GM12878 (cell line): ENCODE measurements at regions not wholly inside any gene's neighbourhood (a gene's known extent, or its start where the extent isn't known, plus 50 kb on each side); places are given as distances from the start of the nearest gene placed in this dataset.

Experiments used
- ATAC-seq: fragments of 200-7000 bp; cut with Tn5 transposase; 3 replicates; pipeline ENCODE4 v1.9.1; 2020; ENCODE audit warnings: mild to moderate bottlenecking, moderate library complexity
- BruUV-seq: library from RNA; stranded (reverse); fragments of 400-500 nt; replicated peaks from 2 replicates; lab custom pipeline; 2021; lab: Mats Ljungman, UMichigan
- CTCF ChIA-PET: fragments of 300-600 bp; sonication (Branson Sonifier 250); formaldehyde crosslinking; extraction: SDS; loops from one replicate; lab custom pipeline; 2021; ENCODE audit warnings: inconsistent platforms; lab: Yijun Ruan, JAX
- POLR2A ChIA-PET: fragments of 350-600 bp; formaldehyde crosslinking; extraction: SDS; loops from one replicate; lab custom pipeline; 2021; ENCODE audit warnings: inconsistent platforms; lab: Charles Lee
- RAD21 ChIA-PET: fragments of 300-600 bp; sonication (Branson Sonifier 250); formaldehyde crosslinking; loops from one replicate; lab custom pipeline; 2023; ENCODE audit warnings: antibody characterized with exemption; ENCODE audit not compliant: unreplicated experiment; lab: Charles Lee
- SMC1A ChIA-PET: fragments of 300-600 bp; sonication (Branson Sonifier 250); formaldehyde crosslinking; loops from one replicate; lab custom pipeline; 2023; ENCODE audit not compliant: unreplicated experiment, uncharacterized antibody; lab: Charles Lee
- DNase-seq: peaks from one replicate; pipeline ENCODE4 v3.0.0-alpha.2; 2011; ENCODE audit warnings: low read depth, low spot score
- FAIRE-seq: peaks from 3 replicates; lab custom pipeline; 2011; peaks lifted over from hg19 to GRCh38; lab: Jason Lieb, UNC
- H2AFZ ChIP-seq: 2 replicates; pipeline ENCODE4 v1.6.0; 2011; ENCODE audit warnings: low read depth, low read length, control low read depth; ENCODE audit not compliant: control insufficient read depth
- H3K27ac ChIP-seq: 2 replicates; pipeline ENCODE4 v1.5.1; 2011; ENCODE audit warnings: control low read depth; ENCODE audit not compliant: control insufficient read depth, insufficient read depth
- H3K27me3 ChIP-seq, 2 experiments: replicated peaks in 1 of 2; 2 replicates each; pipeline versions ENCODE4 v1.6.0 to v1.6.1; 2011; ENCODE audit warnings: low read length in 1 of 2; ENCODE audit not compliant: control insufficient read depth in 2 of 2, insufficient read depth in 2 of 2
- H3K36me3 ChIP-seq, 2 experiments: 2 replicates each; pipeline ENCODE4 v1.5.1; 2011; ENCODE audit warnings: low read length in 1 of 2; ENCODE audit not compliant: control insufficient read depth in 2 of 2, insufficient read depth in 2 of 2
- H3K4me1 ChIP-seq: 2 replicates; pipeline ENCODE4 v1.6.1; 2011; ENCODE audit warnings: mild to moderate bottlenecking, low read length, moderate library complexity, mixed read lengths; ENCODE audit not compliant: control insufficient read depth, insufficient read depth
- H3K4me2 ChIP-seq: 2 replicates; pipeline ENCODE4 v1.6.0; 2011; ENCODE audit warnings: control low read depth; ENCODE audit not compliant: control insufficient read depth, insufficient read depth
- H3K4me3 ChIP-seq: fragments of 200-600 bp; sonication (generic); 2 replicates; pipeline ENCODE4 v1.5.1; 2016
- H3K79me2 ChIP-seq: 2 replicates; pipeline ENCODE4 v1.6.0; 2011; ENCODE audit warnings: low read length; ENCODE audit not compliant: control insufficient read depth, insufficient read depth
- H3K9ac ChIP-seq: 2 replicates; pipeline ENCODE4 v1.8.0; 2011; ENCODE audit warnings: low read length, control low read depth, mixed read lengths; ENCODE audit not compliant: control insufficient read depth, insufficient read depth
- H3K9me3 ChIP-seq: replicated peaks from 3 replicates; pipeline ENCODE4 v1.5.1; 2011; ENCODE audit warnings: mild to moderate bottlenecking, low read length; ENCODE audit not compliant: control insufficient read depth, insufficient read depth
- H4K20me1 ChIP-seq: 2 replicates; pipeline ENCODE4 v1.6.0; 2011; ENCODE audit not compliant: control insufficient read depth, insufficient read depth
- BHLHE40 ChIP-seq, 2 experiments: fragments of 450-650 bp in 1 of 2; IDR thresholded peaks; 2 replicates each; pipeline ENCODE4 v1.6.1; 2011 to 2017; ENCODE audit warnings: low read depth in 2 of 2, borderline replicate concordance in 1 of 2, improper control_type of control experiment in 1 of 2, low read length in 1 of 2, mild to moderate bottlenecking in 1 of 2
- GATAD2B ChIP-seq: fragments of 450-650 bp; conservative IDR thresholded peaks from 2 replicates; pipeline ENCODE4 v1.6.1; 2017; ENCODE audit warnings: low read depth, mild to moderate bottlenecking, moderate library complexity
- HDAC6 ChIP-seq: fragments of 200-600 bp; sonication (generic); IDR thresholded peaks from one replicate; pipeline ENCODE4 v1.8.0; 2017; ENCODE audit warnings: antibody characterized with exemption; ENCODE audit not compliant: unreplicated experiment
- JUNB ChIP-seq: IDR thresholded peaks from 2 replicates; pipeline ENCODE4 v1.6.1; 2016; ENCODE audit warnings: antibody characterized with exemption, mild to moderate bottlenecking
- NFIC ChIP-seq: IDR thresholded peaks from 2 replicates; pipeline ENCODE4 v1.6.1; 2012; ENCODE audit warnings: low read depth, mild to moderate bottlenecking, inconsistent platforms, low read length, moderate library complexity
- NFYA ChIP-seq: IDR thresholded peaks from 2 replicates; pipeline ENCODE4 v1.6.1; 2011; ENCODE audit warnings: low read depth, mild to moderate bottlenecking, low read length, improper control_type of control experiment, borderline replicate concordance
- PAX8 ChIP-seq: fragments of 450-650 bp; IDR thresholded peaks from 2 replicates; pipeline ENCODE4 v1.6.1; 2017; ENCODE audit warnings: mild to moderate bottlenecking, moderate library complexity
- SUPT20H ChIP-seq: IDR thresholded peaks from 2 replicates; pipeline ENCODE4 v1.6.1; 2011; ENCODE audit warnings: low read depth, mild to moderate bottlenecking, low read length, moderate library complexity, borderline replicate concordance; ENCODE audit not compliant: control insufficient read depth
- ZNF217 ChIP-seq: fragments of 450-650 bp; IDR thresholded peaks from 2 replicates; pipeline ENCODE4 v1.6.1; 2017; ENCODE audit warnings: antibody characterized with exemption, mild to moderate bottlenecking
- ZNF274 ChIP-seq: IDR thresholded peaks from one replicate; pipeline ENCODE4 v1.8.0; 2011; ENCODE audit not compliant: insufficient read length, insufficient read depth
- ZZZ3 ChIP-seq: IDR thresholded peaks from 2 replicates; pipeline ENCODE4 v1.6.1; 2011; ENCODE audit warnings: low read depth; ENCODE audit not compliant: control insufficient read depth, insufficient read length
- WGBS: methylation state at CpG from one replicate; pipeline ENCODE4 v1.1.6; 2016; ENCODE audit warnings: low lambda C conversion rate; ENCODE audit not compliant: insufficient replicate concordance, insufficient coverage; ENCODE audit errors: missing lambda C conversion rate; 5-methylcytosine and 5-hydroxymethylcytosine counted together
- in situ Hi-C: fragments of 300-500 bp; cut with MboI; formaldehyde crosslinking; loops from 9 replicates; pipeline ENCODE4 v1.14.3; 2018; ENCODE audit warnings: mixed read lengths
- intact Hi-C: fragments of 100-400 bp; cut with micrococcal nuclease; formaldehyde crosslinking; loops from one replicate; pipeline ENCODE4 v1.14.2; 2022; ENCODE audit not compliant: unreplicated experiment
- TF ChIP-seq, protein P1 (sequence below): IDR thresholded peaks from 2 replicates; pipeline ENCODE4 v1.6.1; 2011; ENCODE audit warnings: mild to moderate bottlenecking, low read depth, low read length, moderate library complexity; ENCODE audit not compliant: insufficient replicate concordance

DNA sequence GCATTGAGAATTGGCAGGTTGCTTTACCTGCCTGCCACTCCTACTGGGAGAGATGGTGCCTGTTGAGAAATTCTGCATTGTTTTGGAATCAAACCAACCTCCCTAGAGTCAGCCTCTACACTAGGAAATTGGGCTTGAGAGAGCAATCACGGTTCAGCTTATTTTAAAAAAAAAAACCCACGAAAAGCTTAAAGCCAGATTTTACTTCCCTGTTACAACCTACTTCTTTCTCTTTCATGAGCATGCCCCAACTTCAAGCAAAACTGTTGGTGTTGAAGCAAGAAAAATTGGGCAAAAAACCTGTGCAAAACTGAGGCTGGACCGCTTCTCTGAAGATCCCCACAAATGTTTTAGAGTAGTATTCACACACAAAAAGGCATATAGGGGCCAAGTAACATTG is 134.6 kb upstream of the ZEB2 start:
- H3K27ac ChIP-seq, result no peak overlapping the region
- TF ChIP-seq BHLHE40 (IDR thresholded peaks at IDR 0.05; ENCODE audit: borderline replicate concordance in 1 of 2, low read depth in 2 of 2, low read length in 1 of 2), result no peak
- TF ChIP-seq ZNF274, result no peak
- TF ChIP-seq NFIC, result no peak
- TF ChIP-seq, protein P1, sequence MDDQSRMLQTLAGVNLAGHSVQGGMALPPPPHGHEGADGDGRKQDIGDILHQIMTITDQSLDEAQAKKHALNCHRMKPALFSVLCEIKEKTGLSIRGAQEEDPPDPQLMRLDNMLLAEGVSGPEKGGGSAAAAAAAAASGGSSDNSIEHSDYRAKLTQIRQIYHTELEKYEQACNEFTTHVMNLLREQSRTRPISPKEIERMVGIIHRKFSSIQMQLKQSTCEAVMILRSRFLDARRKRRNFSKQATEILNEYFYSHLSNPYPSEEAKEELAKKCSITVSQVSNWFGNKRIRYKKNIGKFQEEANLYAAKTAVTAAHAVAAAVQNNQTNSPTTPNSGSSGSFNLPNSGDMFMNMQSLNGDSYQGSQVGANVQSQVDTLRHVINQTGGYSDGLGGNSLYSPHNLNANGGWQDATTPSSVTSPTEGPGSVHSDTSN, result no peak
- TF ChIP-seq PAX8, result no peak
- TF ChIP-seq HDAC6, result no peak
- no peak for TF ChIP-seq SUPT20H
- TF ChIP-seq ZZZ3, result no peak
- TF ChIP-seq JUNB, result no peak
- no peak for TF ChIP-seq ZNF217
- no peak for TF ChIP-seq GATAD2B
- TF ChIP-seq NFYA, result no peak
- TF ChIP-seq, all 136 proteins: peak for 0
- Histone ChIP-seq H3K4me2 (no peak overlapping the region), H3K27me3 (no peaks in the 10 kb centered on the region), H3K36me3 (no peaks in the 10 kb centered on the region), H3K4me1 (no peaks in the 10 kb centered on the region), H2AFZ (no peak overlapping the region), H3K4me3 (no peak overlapping the region), H3K9me3 (no peaks in the 10 kb centered on the region), H3K79me2 (no peaks in the 10 kb centered on the region), H3K9ac (no peak overlapping the region), H4K20me1 (no peaks in the 10 kb centered on the region)
- FAIRE-seq (no peak), DNase-seq (no peak), ATAC-seq (no peak)
- ChIA-PET SMC1A (no interaction called here), CTCF (no interaction called here), RAD21 (no interaction called here), POLR2A (no interaction called here)
- intact Hi-C loops (no loop called here), in situ Hi-C loops (no loop called here)
- no TSS peak for BruUV-seq
- WGBS, result 8% methylated on average over 3 of the region's 3 CpGs
